VCaP (cell line): ENCODE measurements at regions not wholly inside any gene's neighbourhood (a gene's known extent, or its start where the extent isn't known, plus 50 kb on each side); places are given as distances from the start of the nearest gene placed in this dataset.
"Not testable (repeated sequence)": the region's sequence is repeated elsewhere in the genome, so short reads cannot be mapped to it uniquely, and the experiment has no call there.

Source experiments
- H3K27ac ChIP-seq: fragments of 450-650 bp; 2 replicates; pipeline ENCODE4 v1.5.1; 2017
- TF ChIP-seq, protein P1 (sequence below): fragments of 450-650 bp; conservative IDR thresholded peaks from 2 replicates; pipeline ENCODE4 v1.5.1; 2017; ENCODE audit warnings: mild to moderate bottlenecking, moderate library complexity

DNA sequence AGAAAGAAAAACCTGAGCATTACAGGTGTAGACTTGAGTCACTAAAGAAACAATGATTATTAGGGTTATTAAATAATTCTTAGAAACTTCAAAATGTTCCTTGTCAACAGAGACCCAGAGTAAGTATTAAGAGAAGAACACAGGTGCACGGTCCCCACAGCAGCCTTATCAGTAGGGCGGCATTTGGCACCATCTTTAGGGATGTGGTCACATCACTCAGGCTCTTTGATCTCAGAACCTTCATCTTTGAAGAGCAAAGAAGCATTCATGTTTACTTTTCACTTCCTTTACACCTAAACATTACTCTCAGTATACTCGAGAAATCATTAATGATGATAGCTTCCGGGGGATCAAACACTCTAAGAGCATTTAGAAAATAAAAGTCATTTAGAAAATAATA lies 928.7 kb downstream of the KCNJ2 start:
- TF ChIP-seq, protein P1, sequence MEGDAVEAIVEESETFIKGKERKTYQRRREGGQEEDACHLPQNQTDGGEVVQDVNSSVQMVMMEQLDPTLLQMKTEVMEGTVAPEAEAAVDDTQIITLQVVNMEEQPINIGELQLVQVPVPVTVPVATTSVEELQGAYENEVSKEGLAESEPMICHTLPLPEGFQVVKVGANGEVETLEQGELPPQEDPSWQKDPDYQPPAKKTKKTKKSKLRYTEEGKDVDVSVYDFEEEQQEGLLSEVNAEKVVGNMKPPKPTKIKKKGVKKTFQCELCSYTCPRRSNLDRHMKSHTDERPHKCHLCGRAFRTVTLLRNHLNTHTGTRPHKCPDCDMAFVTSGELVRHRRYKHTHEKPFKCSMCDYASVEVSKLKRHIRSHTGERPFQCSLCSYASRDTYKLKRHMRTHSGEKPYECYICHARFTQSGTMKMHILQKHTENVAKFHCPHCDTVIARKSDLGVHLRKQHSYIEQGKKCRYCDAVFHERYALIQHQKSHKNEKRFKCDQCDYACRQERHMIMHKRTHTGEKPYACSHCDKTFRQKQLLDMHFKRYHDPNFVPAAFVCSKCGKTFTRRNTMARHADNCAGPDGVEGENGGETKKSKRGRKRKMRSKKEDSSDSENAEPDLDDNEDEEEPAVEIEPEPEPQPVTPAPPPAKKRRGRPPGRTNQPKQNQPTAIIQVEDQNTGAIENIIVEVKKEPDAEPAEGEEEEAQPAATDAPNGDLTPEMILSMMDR, result no peak
- H3K27ac ChIP-seq, result peak overlapping the region; percentile 75

DNA sequence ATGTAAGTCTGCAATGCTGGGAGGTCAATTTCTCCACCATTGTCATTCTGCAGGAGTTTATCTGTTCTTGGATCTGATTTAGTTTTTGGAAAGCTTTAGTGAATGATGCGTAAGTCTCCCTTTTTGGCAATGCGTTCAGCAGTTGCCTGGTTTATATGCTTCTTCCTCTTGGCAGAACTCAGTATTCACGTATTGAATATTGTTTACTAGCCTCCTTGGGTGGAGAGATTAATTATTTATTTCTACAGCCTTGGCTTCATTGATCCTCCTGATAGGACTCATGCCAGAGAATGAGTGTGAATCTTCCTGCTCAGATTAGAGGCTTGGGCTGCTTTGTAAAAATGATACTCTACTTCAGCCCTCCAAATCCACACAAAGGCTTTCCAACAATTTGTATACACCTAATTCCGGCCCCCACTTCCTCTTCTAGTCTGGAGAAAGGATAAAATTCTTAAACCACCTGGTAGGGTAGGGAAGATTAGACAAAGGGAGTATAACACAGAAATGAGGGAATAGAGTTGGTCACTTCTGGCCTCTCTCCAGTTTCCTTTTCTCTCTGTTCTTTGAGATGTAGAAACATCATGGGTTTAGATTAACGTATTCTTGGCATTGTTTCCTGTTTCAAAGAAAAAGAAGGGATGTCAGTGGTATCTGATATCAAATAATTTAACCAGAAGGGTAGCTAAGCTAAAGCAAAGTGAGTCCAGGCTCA lies 929.8 kb downstream of the KCNJ2 start:
- TF ChIP-seq, protein P1, result no peak
- peak overlapping the region; percentile 75 for H3K27ac ChIP-seq

DNA sequence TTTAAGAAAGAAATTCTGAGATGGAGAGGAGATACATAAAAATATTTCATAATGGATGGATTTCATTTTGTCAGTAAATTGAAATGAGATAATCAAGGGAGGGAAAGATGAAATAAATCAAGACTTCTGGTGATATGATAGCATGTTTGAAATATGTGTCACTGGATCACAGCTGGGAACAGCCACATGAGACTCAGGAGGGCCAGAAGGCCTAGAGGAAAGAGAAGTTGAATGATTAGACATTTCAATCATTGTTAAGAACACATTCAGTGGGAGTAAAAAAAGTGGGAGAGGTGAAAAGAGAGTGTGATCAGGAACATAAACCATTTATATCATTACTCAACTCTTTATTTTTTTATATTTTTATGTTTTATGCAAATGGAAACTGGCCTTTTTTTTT lies 933.4 kb downstream of the KCNJ2 start:
- no peak overlapping the region for H3K27ac ChIP-seq
- TF ChIP-seq, protein P1, result no peak

DNA sequence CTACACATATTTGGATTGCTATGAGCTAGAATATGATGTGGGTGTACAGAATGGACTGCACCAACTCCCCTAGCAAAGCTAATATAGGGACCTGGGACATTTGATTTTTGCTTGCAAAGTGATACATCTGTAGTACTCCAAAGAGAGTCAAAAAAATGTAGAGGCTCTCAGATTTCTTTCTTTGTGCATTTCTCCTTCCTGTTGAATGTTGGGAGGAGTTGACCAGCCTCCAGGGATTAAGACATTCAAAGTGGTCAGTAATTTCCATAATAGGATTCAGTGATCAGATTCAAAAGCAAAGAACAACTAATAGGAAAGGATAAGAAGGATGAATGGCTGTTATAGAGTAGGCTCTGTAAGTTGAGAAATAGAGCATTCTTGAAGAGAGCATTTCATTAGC lies 934.9 kb downstream of the KCNJ2 start:
- H3K27ac ChIP-seq, result no peak overlapping the region
- TF ChIP-seq, protein P1, result no peak

DNA sequence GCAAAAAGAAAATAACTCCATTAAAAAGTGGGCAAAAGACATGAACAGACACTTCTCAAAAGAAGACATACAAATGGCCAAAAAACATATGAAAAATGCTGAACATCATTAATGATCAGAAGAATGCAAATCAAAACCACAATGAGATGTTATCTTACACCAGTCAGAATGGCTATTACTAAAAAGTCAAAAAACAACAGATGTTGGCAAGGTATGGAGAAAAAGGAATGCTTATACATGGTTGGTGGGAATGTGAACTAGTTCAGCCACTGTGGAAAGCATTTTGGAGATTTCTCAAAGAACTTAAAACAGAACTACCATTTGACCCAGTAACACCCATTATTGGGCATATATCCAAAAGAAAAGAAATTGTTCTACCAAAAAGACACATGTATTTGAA lies 936.7 kb downstream of the KCNJ2 start:
- not testable (repeated sequence) for H3K27ac ChIP-seq

DNA sequence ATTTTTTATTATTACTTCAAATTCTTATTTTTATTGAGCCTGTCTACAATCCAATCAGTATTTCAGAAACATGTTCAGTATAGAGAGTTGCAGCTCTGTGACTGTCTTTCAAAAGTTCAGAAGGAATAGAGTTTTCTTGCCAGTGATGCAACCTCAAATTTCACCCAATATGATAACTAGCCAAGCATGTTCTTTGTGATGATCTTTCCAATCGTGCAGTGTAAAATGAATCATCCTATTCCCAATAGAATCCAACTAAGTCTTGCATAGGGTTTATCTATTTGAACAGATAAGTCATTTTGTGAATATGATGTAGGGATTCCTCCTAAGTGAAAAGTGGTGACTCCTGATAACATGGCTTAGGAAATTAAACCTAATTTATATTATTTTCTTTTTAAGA lies 937.8 kb downstream of the KCNJ2 start:
- no peak overlapping the region for H3K27ac ChIP-seq
- TF ChIP-seq, protein P1, result no peak

DNA sequence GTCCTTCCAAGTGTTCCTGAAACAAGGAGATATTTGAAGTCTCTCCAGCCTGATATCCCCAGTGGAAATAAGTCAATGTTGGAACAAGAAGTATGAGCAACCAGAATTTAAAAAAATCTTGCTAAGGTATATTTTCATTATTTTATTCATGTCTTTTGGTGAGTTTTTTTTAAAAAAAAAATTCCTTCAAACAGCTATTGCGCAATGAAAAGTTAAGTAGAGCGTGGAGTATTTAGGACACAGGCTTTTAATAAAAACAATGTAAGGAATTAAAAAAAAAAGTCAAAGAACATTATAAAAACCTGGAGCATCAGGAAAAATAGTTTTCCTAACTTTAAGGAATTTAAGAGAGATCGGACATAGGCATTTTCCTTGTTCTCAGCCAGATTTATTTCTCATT lies 940.4 kb downstream of the KCNJ2 start:
- H3K27ac ChIP-seq, result no peak overlapping the region
- TF ChIP-seq, protein P1, result no peak

DNA sequence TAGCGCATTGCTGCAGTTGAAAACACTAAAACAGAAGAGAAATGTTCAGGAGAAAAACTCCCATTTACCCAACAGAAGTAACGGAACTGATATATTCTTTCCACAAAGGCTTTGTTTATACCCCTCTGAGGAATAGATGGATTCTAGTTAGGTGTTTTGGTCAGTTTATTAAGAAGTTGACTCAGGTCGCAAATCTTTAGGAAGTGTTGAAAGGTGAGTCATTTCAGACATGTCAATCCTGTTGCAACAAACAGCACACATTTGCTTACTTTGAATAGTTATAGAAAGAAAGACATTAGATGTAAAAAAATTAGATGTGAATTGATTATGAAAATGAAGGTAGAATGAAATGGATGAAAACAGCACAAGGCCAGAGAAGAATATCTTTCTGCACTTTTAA lies 941.0 kb downstream of the KCNJ2 start:
- H3K27ac ChIP-seq, result 0 out of 2 replicates have a peak overlapping the region, but pooled peaks have one; percentile 77
- TF ChIP-seq, protein P1, result no peak
